HG03342 (cell line): ENCODE measurements at regions not wholly inside any gene's neighbourhood (a gene's known extent, or its start where the extent isn't known, plus 50 kb on each side); places are given as distances from the start of the nearest gene placed in this dataset.

ENCODE experiments used
- ATAC-seq: cut with Tn5 transposase; IDR thresholded peaks from one replicate; pipeline ENCODE4 v1.9.1; 2021; ENCODE audit warnings: mild to moderate bottlenecking, moderate library complexity; ENCODE audit not compliant: unreplicated experiment

GRCh38 chr4:17126321-17126966, 228.0 kb upstream of the LDB2 start:
- ATAC-seq: no peak

- ATAC-seq: no peak
Measured at GRCh38 chr4:17124767-17125166, 226.3 kb upstream of the LDB2 start.

GRCh38 chr4:17120761-17121160, 222.3 kb upstream of the LDB2 start:
- ATAC-seq: no peak

- no peak for ATAC-seq
Measured at GRCh38 chr4:17117746-17118145, 219.3 kb upstream of the LDB2 start.

- no peak for ATAC-seq
Measured at GRCh38 chr4:17115583-17115982, 217.1 kb upstream of the LDB2 start.

GRCh38 chr4:17112292-17112659, 213.8 kb upstream of the LDB2 start:
- ATAC-seq: no peak

- no peak for ATAC-seq
Measured at GRCh38 chr4:17109126-17109525, 210.7 kb upstream of the LDB2 start.

- ATAC-seq: no peak
Measured at GRCh38 chr4:17103231-17103630, 204.8 kb upstream of the LDB2 start.

- no peak for ATAC-seq
Measured at GRCh38 chr4:17098996-17099395, 200.6 kb upstream of the LDB2 start.

- no peak for ATAC-seq
Measured at GRCh38 chr4:17098401-17098800, 200.0 kb upstream of the LDB2 start.

- ATAC-seq: no peak
Measured at GRCh38 chr4:17097362-17097761, 198.9 kb upstream of the LDB2 start.

GRCh38 chr4:17096692-17097091, 198.2 kb upstream of the LDB2 start:
- ATAC-seq: no peak

GRCh38 chr4:17095771-17096170, 197.3 kb upstream of the LDB2 start:
- no peak for ATAC-seq

- ATAC-seq: no peak
Measured at GRCh38 chr4:17094876-17095210, 196.4 kb upstream of the LDB2 start.

- no peak for ATAC-seq
Measured at GRCh38 chr4:17094159-17094875, 195.9 kb upstream of the LDB2 start.

GRCh38 chr4:17093481-17093880, 195.0 kb upstream of the LDB2 start:
- ATAC-seq: peak; percentile 24

GRCh38 chr4:17092736-17093437, 194.4 kb upstream of the LDB2 start:
- ATAC-seq: peak; percentile 92

- no peak for ATAC-seq
Measured at GRCh38 chr4:17091104-17091503, 192.7 kb upstream of the LDB2 start.

GRCh38 chr4:17090063-17090462, 191.6 kb upstream of the LDB2 start:
- no peak for ATAC-seq

GRCh38 chr4:17085416-17085815, 187.0 kb upstream of the LDB2 start:
- ATAC-seq: no peak

- no peak for ATAC-seq
Measured at GRCh38 chr4:17082186-17082585, 183.7 kb upstream of the LDB2 start.

GRCh38 chr4:17081179-17081578, 182.7 kb upstream of the LDB2 start:
- no peak for ATAC-seq
